Esophagus squamous epithelium (tissue), 4 donors: ENCODE measurements at regions not wholly inside any gene's neighbourhood (a gene's known extent, or its start where the extent isn't known, plus 50 kb on each side); places are given as distances from the start of the nearest gene placed in this dataset.

ENCODE experiments used
- CTCF ChIP-seq, 6 experiments: fragments of 450-650 bp in 4 of 6; fragments of 200-600 bp in 2 of 6; sonication (generic) in 2 of 6; IDR thresholded peaks; one replicate each; pipeline ENCODE4 v1.5.1; 2016 to 2019; ENCODE audit warnings: antibody characterized with exemption in 6 of 6, mild to moderate bottlenecking in 4 of 6, moderate library complexity in 4 of 6
- POLR2A ChIP-seq, 4 donors: fragments of 450-650 bp; IDR thresholded peaks; one replicate each; pipeline ENCODE4 v1.6.1; 2017; ENCODE audit warnings: antibody characterized with exemption in 4 of 4, mild to moderate bottlenecking in 4 of 4, moderate library complexity in 3 of 4

- TF ChIP-seq CTCF (IDR thresholded peaks at IDR 0.05) (no peak), POLR2A (IDR thresholded peaks at IDR 0.05) (no peak)
These were observed 538.1 kb upstream of the ATP11B start for GRCh38 chr3:182255158-182255557.
